GM23338 (cell line): ENCODE measurements at regions not wholly inside any gene's neighbourhood (a gene's known extent, or its start where the extent isn't known, plus 50 kb on each side); places are given as distances from the start of the nearest gene placed in this dataset.

ENCODE experiments used
- ATAC-seq: fragments of 200-7000 bp; cut with Tn5 transposase; 3 replicates; pipeline ENCODE4 v1.9.1; 2020
- DNase-seq: peaks from one replicate; pipeline ENCODE4 v3.0.0-alpha.2; 2015; ENCODE audit warnings: low spot score
- H2AFZ ChIP-seq: fragments of 200-600 bp; sonication (generic); 2 replicates; pipeline ENCODE4 v1.8.0; 2016; ENCODE audit warnings: antibody characterized with exemption, mild to moderate bottlenecking, moderate library complexity
- H3F3A ChIP-seq: fragments of 200-600 bp; sonication (generic); replicated peaks from 2 replicates; pipeline ENCODE4 v1.8.0; 2017; ENCODE audit warnings: antibody characterized with exemption, mixed run types, low read depth
- H3K27ac ChIP-seq: fragments of 200-600 bp; sonication (generic); 2 replicates; pipeline ENCODE4 v1.6.1; 2016; ENCODE audit warnings: low read depth
- H3K27me3 ChIP-seq: fragments of 200-600 bp; sonication (generic); 2 replicates; pipeline ENCODE4 v1.8.0; 2016; ENCODE audit warnings: mild to moderate bottlenecking, mixed run types, moderate library complexity; ENCODE audit not compliant: insufficient read depth
- H3K36me3 ChIP-seq: fragments of 200-600 bp; sonication (generic); 2 replicates; pipeline ENCODE4 v1.8.0; 2016; ENCODE audit warnings: mild to moderate bottlenecking; ENCODE audit not compliant: insufficient read depth
- H3K4me1 ChIP-seq: fragments of 200-600 bp; sonication (generic); 2 replicates; pipeline ENCODE4 v1.8.0; 2016; ENCODE audit warnings: mild to moderate bottlenecking, moderate library complexity; ENCODE audit not compliant: insufficient read depth
- H3K4me2 ChIP-seq: fragments of 200-600 bp; sonication (generic); 2 replicates; pipeline ENCODE4 v1.7.1; 2017; ENCODE audit warnings: mixed run types
- H3K4me3 ChIP-seq: fragments of 200-600 bp; sonication (generic); 2 replicates; pipeline ENCODE4 v1.6.1; 2016; ENCODE audit warnings: mixed run types
- H3K79me2 ChIP-seq: fragments of 200-600 bp; sonication (generic); replicated peaks from 2 replicates; pipeline ENCODE4 v1.8.0; 2017; ENCODE audit warnings: mild to moderate bottlenecking; ENCODE audit not compliant: insufficient read depth
- H3K9me2 ChIP-seq: fragments of 200-600 bp; sonication (generic); 2 replicates; pipeline ENCODE4 v1.8.0; 2017; ENCODE audit not compliant: insufficient read depth
- H4K20me1 ChIP-seq: fragments of 200-600 bp; sonication (generic); replicated peaks from 2 replicates; pipeline ENCODE4 v1.8.0; 2017; ENCODE audit warnings: mild to moderate bottlenecking; ENCODE audit not compliant: insufficient read depth
- H3K27ac Mint-ChIP-seq: 2 replicates; pipeline ENCODE4 v1.8.0; 2020; ENCODE audit warnings: inconsistent platforms, mild to moderate bottlenecking, moderate library complexity, mixed read lengths
- H3K27me3 Mint-ChIP-seq: 3 replicates; pipeline ENCODE4 v1.8.0; 2022; ENCODE audit warnings: low read depth, mild to moderate bottlenecking, moderate library complexity, mixed read lengths, inconsistent platforms; ENCODE audit not compliant: insufficient read depth, poor library complexity
- H3K36me3 Mint-ChIP-seq: 3 replicates; pipeline ENCODE4 v1.8.0; 2021; ENCODE audit warnings: low read depth, mild to moderate bottlenecking, inconsistent platforms, moderate library complexity, mixed read lengths
- H3K4me1 Mint-ChIP-seq: 3 replicates; pipeline ENCODE4 v1.8.0; 2020; ENCODE audit warnings: mild to moderate bottlenecking, inconsistent platforms, mixed read lengths
- H3K4me3 Mint-ChIP-seq: 3 replicates; pipeline ENCODE4 v1.8.0; 2021; ENCODE audit warnings: moderate library complexity, mild to moderate bottlenecking, inconsistent platforms, mixed read lengths
- H3K9me3 Mint-ChIP-seq: 3 replicates; pipeline ENCODE4 v1.8.0; 2020; ENCODE audit warnings: moderate library complexity, mild to moderate bottlenecking, inconsistent platforms, mixed read lengths
- EZH2phosphoT487 ChIP-seq: fragments of 200-600 bp; sonication (generic); IDR thresholded peaks from one replicate; pipeline ENCODE4 v1.8.1; 2018; ENCODE audit warnings: antibody characterized with exemption; ENCODE audit not compliant: unreplicated experiment
- ZNF462 ChIP-seq: fragments of 250-450 bp; sonication (Bioruptor Pico); IDR thresholded peaks from 2 replicates; pipeline ENCODE4 v1.5.0; 2020; ENCODE audit warnings: mild to moderate bottlenecking, moderate library complexity

- H3K4me2 ChIP-seq: no peak overlapping the region
- H3K9me3 Mint-ChIP-seq: no peaks in the 10 kb centered on the region; the same call in 2 of the 3 replicates
Measured at GRCh38 chr15:47283246-47283645, 434.1 kb upstream of the SEMA6D start.

More at GRCh38 chr15:47283246-47283645, 434.1 kb upstream of the SEMA6D start:
- Histone ChIP-seq H3K9me2 (peaks cover 10% of the 10 kb centered on the region; the same call in 1 of the 2 replicates), H3K79me2 (no peaks in the 10 kb centered on the region), H3K27me3 (no peaks in the 10 kb centered on the region), H3K4me1 (no peaks in the 10 kb centered on the region), H2AFZ (peak overlapping the region; percentile 90; the same call in 1 of the 2 replicates), H3K27ac (no peak overlapping the region), H3F3A (no peaks in the 10 kb centered on the region), H4K20me1 (no peaks in the 10 kb centered on the region), H3K36me3 (no peaks in the 10 kb centered on the region), H3K4me3 (no peak overlapping the region)
- Mint-ChIP-seq H3K27me3 (no peaks in the 10 kb centered on the region), H3K4me1 (no peaks in the 10 kb centered on the region; the same call in 2 of the 3 replicates), H3K36me3 (peaks cover 4% of the 10 kb centered on the region; the same call in 1 of the 3 replicates), H3K4me3 (no peak overlapping the region), H3K27ac (no peak overlapping the region)
- ATAC-seq (no peak), DNase-seq (no peak)
- TF ChIP-seq ZNF462 (CRISPR knock-in tag): no peak
- no peak for TF ChIP-seq EZH2phosphoT487
